ENCODE measurements at regions not wholly inside any gene's neighbourhood (a gene's known extent, or its start where the extent isn't known, plus 50 kb on each side); places are given as distances from the start of the nearest gene placed in this dataset.

GRCh38 chr9:32706725-32707100 is 71.2 kb upstream of the TAF1L start:
- TF ChIP-seq ZXDB (tag by site-specific recombination; IDR thresholded peaks at IDR 0.05): no peak
- no peak for TF ChIP-seq ZNF530 (tag by site-specific recombination; IDR thresholded peaks at IDR 0.05; ENCODE audit: low read depth)
- TF ChIP-seq CTCF (tag by site-specific recombination; IDR thresholded peaks at IDR 0.05): no peak
- no peak for TF ChIP-seq ZEB2 (tag by site-specific recombination; IDR thresholded peaks at IDR 0.05)
- no peak for TF ChIP-seq KLF8 (tag by site-specific recombination; IDR thresholded peaks at IDR 0.05)
- TF ChIP-seq ZNF785 (tag by site-specific recombination; IDR thresholded peaks at IDR 0.05): no peak
- no peak for TF ChIP-seq ZNF398 (tag by site-specific recombination; IDR thresholded peaks at IDR 0.05)
- TF ChIP-seq KLF10 (tag by site-specific recombination; IDR thresholded peaks at IDR 0.05): no peak

Measured in HEK293 (cell line).